Vagina (tissue), 2 donors: ENCODE measurements at regions not wholly inside any gene's neighbourhood (a gene's known extent, or its start where the extent isn't known, plus 50 kb on each side); places are given as distances from the start of the nearest gene placed in this dataset.

ENCODE experiments used
- CTCF ChIP-seq, 3 experiments: fragments of 450-650 bp in 2 of 3; fragments of 200-600 bp in 1 of 3; sonication (generic) in 1 of 3; IDR thresholded peaks; one replicate each; pipeline ENCODE4 v1.5.1; 2017 to 2019; ENCODE audit warnings: antibody characterized with exemption in 3 of 3, mild to moderate bottlenecking in 2 of 3, moderate library complexity in 2 of 3
- POLR2A ChIP-seq, 2 donors: fragments of 450-650 bp; IDR thresholded peaks; one replicate each; pipeline ENCODE4 v1.6.1; 2017; ENCODE audit warnings: antibody characterized with exemption in 2 of 2, mild to moderate bottlenecking in 2 of 2, moderate library complexity in 2 of 2

- TF ChIP-seq POLR2A (IDR thresholded peaks at IDR 0.05) (no peak), CTCF (IDR thresholded peaks at IDR 0.05) (no peak)
Measured at GRCh38 chr12:61525331-61525730, 734.9 kb upstream of the USP15 start.
